ENCODE measurements at regions not wholly inside any gene's neighbourhood (a gene's known extent, or its start where the extent isn't known, plus 50 kb on each side); places are given as distances from the start of the nearest gene placed in this dataset.
"Not testable (repeated sequence)": the region's sequence is repeated elsewhere in the genome, so short reads cannot be mapped to it uniquely, and the experiment has no call there.

DNA sequence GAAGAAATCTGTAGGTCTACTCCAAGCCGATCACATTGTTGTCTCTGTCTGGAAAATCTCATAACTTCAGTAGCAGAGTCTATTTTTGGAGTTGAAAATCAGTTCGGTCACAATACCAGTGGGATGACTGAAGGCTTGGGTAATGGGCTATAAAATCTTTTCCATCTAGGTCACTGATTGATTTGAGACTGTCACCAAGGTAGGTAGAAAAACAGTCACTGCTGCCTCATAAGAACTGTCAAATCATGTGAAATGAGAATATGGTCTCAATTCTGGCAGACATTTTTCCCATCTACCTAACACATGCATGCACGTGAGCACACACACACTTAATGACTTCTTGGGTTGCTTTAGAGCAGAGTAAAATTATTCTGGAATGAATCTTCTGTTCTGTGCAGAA is 1162.8 kb upstream of the CITED2 start:
- FAIRE-seq (peak; percentile 43), DNase-seq (ENCODE audit: insufficient read length, low spot score) (no peak)
- TF ChIP-seq POLR2A (IDR thresholded peaks at IDR 0.05; ENCODE audit: low read depth, low read length), result no peak

DNA sequence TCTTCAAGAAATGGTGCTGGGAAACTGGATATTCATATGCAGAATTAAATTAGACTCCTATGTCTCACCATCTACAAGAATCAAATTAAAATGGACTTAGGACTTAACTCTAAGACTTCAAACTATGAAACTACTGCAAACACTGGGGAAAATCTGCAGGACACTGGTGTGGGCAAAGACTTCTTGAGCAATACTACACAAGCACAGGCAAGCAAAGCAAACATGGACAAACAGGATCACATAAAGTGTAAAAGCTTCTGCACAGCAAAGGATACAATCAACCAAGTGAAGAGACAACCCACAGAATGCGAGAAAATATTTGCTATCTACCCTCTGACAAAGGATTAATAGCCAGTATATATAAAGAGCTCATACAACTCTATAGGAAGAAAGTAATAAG is 1161.1 kb upstream of the CITED2 start:
- TF ChIP-seq POLR2A (IDR thresholded peaks at IDR 0.05; ENCODE audit: low read depth, low read length), result no peak
- no peak for FAIRE-seq
- DNase-seq (ENCODE audit: insufficient read length, low spot score), result no peak

DNA sequence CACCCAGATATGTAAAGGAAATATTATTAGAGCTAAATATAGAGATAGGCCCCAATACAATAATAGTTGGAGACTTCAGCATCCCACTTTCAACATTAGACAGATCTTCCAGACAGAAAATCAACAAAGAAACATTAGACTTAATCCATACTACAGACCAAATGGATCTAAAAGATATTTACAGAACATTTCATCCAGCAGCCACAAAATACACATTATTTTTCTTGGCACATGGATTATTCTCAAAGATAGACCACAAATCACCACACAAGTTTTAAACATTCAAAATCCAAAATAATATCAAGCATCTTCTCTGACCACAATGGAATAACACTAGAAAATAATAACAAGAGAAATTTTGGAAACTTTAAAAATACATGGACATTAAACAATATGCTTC is 1159.1 kb upstream of the CITED2 start:
- no peak for FAIRE-seq
- DNase-seq (ENCODE audit: insufficient read length, low spot score), result no peak

DNA sequence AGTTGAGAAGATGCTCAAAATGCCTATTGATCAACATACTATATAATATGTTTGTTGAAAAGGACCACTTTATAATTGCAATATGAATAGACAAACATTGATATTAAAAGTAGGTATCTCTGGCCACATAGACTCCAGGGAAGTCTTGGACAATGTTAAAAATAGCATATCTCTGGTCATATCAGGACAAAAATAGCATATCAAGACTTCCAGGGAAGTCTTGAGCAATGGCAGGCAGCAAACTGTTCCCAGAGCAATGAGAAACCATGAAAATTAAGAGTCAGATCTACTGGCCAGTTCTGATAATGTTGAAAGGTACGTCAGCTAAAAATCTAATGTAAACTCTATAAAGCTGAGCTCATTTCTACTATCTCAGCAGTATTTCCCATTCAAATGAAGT is 1130.3 kb upstream of the CITED2 start:
- DNase-seq (ENCODE audit: insufficient read length, low spot score) (no peak), FAIRE-seq (no peak)
- TF ChIP-seq POLR2A (IDR thresholded peaks at IDR 0.05; ENCODE audit: low read depth, low read length), result no peak

More for the DNA sequence above, 1159.1 kb upstream of the CITED2 start:
- TF ChIP-seq POLR2A (IDR thresholded peaks at IDR 0.05; ENCODE audit: low read depth, low read length), result no peak

DNA sequence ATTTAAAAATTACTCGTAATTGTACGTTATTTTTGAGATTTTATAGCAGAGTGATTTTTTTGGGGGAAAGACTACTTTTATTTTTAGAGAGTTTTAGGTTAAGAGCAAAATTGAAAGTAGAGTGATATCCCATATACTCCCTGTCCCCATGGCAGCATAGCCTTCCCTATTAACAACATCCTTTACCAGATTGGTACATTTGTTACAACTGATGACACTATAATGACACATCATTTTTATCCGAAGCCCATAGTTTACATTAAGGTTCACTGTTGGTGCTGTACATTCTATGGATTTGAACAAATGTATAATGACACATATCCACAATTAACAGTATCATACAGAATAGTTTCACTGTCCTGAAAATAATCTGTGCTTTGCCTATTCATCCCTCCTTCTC is 1126.4 kb upstream of the CITED2 start:
- FAIRE-seq (no peak), DNase-seq (ENCODE audit: insufficient read length, low spot score) (no peak)
- TF ChIP-seq POLR2A (IDR thresholded peaks at IDR 0.05; ENCODE audit: low read depth, low read length), result no peak

DNA sequence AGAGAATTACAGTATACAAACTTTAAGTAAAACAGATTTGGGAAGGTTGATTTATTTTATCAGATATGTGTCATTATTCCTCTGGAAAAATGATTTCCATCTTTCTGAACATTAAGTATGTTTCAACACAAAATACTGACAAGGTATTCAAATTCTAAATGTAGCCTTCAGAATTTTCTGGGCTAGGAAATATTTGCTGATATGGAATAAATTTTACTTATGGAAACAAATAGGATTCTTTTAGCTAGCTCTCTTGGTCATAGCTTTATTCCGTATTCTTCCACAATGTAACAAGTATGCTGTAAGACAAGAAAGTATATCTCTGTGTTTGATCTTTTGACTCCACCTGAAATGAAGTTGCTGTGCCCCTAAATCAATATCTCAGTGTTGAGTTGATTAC is 1125.2 kb upstream of the CITED2 start:
- no peak for DNase-seq (ENCODE audit: insufficient read length, low spot score)
- TF ChIP-seq POLR2A (IDR thresholded peaks at IDR 0.05; ENCODE audit: low read depth, low read length), result no peak
- no peak for FAIRE-seq

DNA sequence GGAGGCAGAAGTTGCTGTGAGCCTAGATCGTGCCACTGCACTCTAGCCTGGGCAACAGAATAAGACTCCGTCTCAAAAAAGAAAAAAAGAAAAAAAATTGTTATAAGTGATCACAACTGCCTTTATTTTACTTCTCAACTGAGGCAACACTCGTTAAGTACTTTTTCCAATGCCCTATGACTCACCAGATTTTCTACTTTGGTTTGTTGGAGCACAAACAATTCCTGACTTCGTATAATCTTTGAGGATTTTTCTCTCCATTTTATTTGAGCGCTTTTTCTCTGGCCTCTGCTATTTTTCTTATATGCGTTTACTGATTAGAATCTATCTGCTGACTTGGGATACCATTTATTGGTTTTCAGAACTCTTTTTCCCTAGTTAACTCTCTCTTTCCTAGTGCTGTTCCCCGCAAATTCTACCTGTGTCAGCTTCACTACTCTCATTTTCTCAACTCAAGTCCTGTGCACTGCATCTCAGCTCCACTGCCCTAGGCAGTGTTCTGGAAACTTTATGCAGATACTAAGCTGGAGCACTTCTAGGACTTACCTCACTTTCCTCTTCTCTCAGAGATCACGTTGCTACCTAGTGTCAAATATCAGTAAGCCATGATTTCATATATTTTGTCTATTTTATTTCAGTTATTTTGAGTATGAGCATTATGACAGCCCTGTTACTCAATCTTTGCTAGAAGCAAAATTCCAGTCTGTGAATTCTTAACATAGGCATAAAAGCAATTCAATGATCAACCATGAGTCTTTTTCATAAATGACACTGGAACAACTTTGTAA is 1120.1 kb upstream of the CITED2 start:
- DNase-seq (ENCODE audit: insufficient read length, low spot score) (no peak), FAIRE-seq (no peak)
- no peak for TF ChIP-seq POLR2A (IDR thresholded peaks at IDR 0.05; ENCODE audit: low read depth, low read length)

DNA sequence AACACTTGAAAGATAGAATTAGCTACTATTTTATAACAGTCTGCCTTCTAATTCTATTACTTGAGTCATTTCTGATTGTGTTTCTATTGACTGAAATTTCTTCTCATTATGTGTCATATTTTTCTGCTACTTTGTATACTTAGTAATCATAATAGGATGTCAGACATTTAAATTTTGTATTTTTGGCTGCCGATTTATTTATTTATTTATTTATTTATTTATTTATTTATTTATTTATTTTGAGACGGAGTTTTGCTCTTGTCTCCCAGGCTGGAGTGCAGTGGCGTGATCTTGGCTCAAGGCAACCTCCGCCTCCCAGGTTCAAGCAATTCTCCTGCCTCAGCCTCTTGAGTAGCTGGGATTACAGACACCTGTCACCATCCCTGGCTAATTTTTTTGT is 1119.0 kb upstream of the CITED2 start:
- FAIRE-seq; DNase-seq (ENCODE audit: insufficient read length, low spot score): not testable (repeated sequence)

DNA sequence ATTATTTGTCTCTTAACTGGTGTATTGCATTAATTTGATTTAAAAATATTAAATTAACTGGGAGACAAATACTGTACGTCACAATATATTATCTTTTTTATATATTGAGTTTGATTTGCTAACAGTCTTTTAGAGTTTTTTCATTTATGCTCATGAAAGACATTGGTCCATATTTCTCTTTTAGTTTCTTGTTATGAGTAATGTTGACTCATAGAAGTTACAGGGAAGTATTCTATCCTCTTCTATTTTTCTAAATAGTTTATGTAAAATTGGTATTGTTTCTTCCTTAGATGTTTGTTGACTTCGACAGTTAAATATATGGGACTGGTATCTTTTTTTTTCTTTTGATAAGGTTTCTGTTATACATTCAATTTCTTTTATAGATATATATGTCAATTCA is 1115.6 kb upstream of the CITED2 start:
- no peak for TF ChIP-seq POLR2A (IDR thresholded peaks at IDR 0.05; ENCODE audit: low read depth, low read length)
- FAIRE-seq (no peak), DNase-seq (ENCODE audit: insufficient read length, low spot score) (no peak)

DNA sequence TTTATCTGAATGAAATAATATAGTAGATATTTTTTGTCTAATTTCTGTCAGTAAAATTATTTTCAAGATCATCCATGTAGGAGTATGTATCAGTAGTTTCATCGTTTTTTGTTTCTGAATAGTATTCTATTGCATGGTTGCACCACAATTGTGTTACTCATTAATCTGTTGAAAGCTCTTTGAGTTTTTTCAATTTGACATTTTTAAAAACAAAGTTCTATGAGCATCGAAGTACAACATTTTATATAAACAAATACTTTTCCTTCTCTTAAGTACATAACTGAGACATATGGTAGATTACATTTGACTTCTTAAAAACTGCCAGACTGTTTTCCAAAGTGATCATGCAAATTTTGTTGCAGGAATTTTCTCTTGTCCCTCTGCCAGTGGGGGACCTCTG is 1113.1 kb upstream of the CITED2 start:
- TF ChIP-seq POLR2A (IDR thresholded peaks at IDR 0.05; ENCODE audit: low read depth, low read length), result no peak
- DNase-seq (ENCODE audit: insufficient read length, low spot score), result no peak
- no peak for FAIRE-seq

DNA sequence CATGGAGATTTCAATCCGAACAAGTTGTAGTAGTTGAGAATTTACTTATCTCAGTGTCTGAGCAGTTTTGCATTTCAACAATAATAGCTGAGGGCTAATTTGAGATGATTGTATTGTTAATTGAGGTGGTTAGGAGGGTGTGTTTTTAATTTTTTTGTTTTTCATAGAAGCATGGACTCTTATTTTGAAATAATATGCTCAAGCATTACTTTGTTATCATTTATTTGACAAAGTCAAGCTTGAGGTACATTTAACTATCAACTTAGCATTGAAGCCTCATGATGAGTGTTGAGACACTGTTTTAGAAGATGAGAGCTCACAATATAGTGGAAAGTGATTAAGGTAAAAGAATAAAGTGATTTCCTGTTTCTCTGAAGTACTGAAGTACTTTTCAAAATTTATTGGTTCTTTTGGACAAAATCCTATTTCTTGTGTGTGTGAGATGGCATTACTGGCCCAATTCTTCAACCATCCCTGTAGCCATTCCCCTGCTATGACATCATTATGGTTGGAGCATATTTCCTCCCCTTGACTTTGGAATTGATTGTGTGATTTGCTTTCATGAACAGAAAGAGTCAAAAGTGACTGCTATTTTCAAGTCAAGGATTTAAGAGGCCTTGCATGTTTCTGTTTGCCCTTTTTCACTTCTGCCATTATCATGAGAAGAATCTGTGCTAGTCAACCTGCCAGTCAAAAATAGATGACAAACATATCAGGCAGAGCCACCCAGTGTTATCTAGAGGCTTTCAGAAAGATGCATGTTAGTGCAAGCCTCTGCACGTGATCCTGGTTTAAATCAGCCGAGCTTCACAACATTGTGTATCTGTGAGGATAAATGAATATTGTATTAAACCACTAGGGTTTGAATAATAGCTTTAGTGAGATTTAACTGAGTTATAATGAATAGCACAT is 1112.3 kb upstream of the CITED2 start:
- no peak for DNase-seq (ENCODE audit: insufficient read length, low spot score)

DNA sequence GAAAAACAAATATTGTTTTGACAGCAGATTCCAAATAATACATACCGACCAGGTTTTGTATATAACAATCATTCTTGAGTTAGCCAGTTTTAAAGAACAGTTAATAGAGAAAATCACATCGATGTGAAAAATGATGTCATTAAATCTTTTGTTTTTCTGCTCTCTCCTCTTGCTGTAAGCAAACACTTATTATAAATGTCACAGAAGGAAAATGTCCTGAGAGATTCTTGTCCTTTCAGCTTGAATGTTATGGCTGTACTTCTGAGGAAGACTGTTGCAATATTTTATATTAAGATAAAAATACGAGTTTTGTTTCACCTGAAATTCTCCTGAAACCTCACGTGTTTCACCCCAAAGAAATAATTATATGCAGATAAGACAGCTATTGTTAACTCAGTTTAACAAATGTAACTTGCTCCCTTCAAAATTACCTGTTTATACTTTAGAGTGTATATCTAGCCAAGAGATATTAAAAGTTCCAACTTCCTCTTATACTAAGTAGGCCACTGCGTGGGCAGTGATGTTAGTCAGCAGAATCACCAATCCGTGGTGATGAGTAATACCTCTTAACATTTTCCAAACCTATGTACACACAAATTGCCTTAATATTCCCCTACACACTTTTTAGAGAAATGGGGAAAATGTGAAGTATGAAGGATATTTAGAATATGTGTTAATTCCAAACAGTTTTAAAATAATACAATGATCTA is 1111.4 kb upstream of the CITED2 start:
- FAIRE-seq (peak; percentile 89), DNase-seq (ENCODE audit: insufficient read length, low spot score) (peak; percentile 2)
- TF ChIP-seq POLR2A (IDR thresholded peaks at IDR 0.05; ENCODE audit: low read depth, low read length), result no peak

More for the DNA sequence above, 1112.3 kb upstream of the CITED2 start:
- FAIRE-seq, result no peak
- no peak for TF ChIP-seq POLR2A (IDR thresholded peaks at IDR 0.05; ENCODE audit: low read depth, low read length)

DNA sequence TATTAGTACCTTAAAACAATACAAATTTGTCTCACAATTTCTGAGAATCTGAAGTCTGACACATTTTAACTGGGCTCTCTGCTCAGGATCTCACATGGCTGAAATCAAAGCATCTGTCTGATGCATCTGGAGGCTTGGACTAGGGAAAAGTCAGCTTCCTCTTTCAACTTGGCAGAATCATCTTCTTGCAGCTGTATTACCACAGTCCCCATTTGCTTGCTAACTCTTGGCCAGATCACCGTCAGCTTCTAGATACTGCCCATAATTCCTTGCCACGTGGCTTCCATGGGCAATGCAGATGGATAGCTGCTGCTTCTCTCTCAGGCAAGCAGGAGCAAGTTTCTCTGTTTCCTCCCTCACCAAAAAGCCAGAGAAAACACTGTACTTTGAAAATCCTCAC is 1106.4 kb upstream of the CITED2 start:
- DNase-seq (ENCODE audit: insufficient read length, low spot score) (no peak), FAIRE-seq (no peak)
- no peak for TF ChIP-seq POLR2A (IDR thresholded peaks at IDR 0.05; ENCODE audit: low read depth, low read length)

DNA sequence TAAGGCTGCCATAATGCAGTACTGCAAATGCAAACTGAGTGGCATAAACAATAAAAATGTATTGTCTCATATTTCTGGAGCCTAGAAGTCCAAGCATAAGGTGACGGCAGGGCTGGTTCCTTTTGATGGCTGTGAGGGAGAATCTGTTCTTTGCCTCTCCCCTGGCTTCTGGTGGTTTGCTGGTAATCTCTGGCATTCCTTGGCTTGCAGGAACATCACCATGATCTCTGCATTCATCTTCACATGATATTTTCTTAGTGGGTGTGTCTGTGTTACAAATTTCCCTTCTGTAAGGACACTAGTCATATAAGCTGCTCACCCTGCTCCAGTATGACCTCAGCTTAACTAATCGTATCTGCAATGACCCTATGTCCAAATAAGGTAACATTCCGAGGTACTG is 1104.2 kb upstream of the CITED2 start:
- DNase-seq (ENCODE audit: insufficient read length, low spot score) (no peak), FAIRE-seq (no peak)
- TF ChIP-seq POLR2A (IDR thresholded peaks at IDR 0.05; ENCODE audit: low read depth, low read length), result no peak

Data from H54 (cell line).